ENCODE measurements at regions not wholly inside any gene's neighbourhood (a gene's known extent, or its start where the extent isn't known, plus 50 kb on each side); places are given as distances from the start of the nearest gene placed in this dataset.

DNA sequence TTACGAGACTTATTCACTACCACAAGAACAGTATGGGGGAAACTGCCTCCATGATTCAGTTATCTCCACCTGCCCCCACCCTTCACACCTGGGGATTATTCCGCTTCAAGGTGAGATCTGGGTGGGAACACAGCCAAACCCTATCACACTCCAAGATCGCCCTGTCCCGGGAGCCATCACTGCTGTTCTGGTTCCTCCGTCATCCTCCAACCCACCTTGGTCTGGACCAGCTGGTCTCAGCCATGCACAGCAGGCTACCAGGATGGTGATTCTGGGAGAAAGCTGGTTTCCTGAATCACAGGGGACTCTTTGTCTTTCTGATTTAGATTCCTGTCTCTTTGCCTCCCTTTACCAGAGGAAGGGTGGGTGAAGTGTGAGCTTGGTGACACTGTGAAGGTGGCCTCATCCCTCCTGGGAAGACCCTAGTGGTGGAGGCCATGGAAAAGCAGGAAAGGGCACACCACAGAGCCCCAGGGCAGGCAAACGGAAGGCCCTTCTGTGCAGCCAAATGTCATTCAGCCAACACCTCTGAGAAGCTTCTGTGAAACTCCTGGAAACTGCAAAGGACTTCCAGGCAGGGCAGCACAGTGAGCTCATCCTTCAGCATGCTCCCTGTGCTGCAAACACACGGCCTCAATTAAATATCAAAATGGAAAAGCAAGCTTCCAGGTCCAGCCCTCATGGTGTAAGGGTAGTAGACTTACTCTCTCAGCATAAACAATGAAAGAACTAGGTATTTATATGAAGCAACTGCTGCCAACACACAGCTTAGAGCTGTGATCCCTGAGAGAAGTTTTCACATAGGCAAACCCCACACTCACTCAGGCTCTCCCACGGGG lies 169.8 kb downstream of the ANKRD60 start:
- DNase-seq, result no peak

GRCh38 chr20:58056921-58057686 lies 171.3 kb downstream of the ANKRD60 start:
- DNase-seq, result no peak

DNA sequence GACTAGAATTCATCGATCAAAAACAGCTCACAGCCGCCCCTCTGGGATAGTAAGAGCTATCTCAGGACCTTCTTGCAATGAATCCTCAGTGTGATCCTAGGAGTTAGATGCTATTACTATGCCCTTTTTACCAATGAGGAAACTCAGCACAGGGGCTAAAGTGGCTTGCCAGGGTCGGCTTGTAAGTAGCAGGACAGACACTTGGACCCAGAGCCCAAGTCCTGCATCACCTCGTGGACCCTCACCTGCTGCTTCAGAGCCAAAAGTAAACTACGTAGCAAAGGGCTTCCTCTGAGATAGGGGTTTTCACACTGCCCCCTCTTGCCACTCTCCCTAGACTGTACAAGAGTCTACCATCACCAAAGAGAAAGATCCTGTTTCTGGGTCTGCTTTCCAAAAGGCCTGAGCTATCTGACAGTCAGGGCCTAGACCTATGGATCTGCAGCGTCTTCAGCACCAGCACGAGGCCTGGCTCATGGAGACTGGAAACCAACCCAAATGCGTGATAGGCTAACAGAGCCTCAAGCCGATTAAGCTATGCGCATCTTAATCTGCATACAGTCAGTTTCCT lies 172.3 kb downstream of the ANKRD60 start:
- no peak for DNase-seq

- DNase-seq, result no peak
These were observed 173.6 kb downstream of the ANKRD60 start for GRCh38 chr20:58054780-58055373.

DNA sequence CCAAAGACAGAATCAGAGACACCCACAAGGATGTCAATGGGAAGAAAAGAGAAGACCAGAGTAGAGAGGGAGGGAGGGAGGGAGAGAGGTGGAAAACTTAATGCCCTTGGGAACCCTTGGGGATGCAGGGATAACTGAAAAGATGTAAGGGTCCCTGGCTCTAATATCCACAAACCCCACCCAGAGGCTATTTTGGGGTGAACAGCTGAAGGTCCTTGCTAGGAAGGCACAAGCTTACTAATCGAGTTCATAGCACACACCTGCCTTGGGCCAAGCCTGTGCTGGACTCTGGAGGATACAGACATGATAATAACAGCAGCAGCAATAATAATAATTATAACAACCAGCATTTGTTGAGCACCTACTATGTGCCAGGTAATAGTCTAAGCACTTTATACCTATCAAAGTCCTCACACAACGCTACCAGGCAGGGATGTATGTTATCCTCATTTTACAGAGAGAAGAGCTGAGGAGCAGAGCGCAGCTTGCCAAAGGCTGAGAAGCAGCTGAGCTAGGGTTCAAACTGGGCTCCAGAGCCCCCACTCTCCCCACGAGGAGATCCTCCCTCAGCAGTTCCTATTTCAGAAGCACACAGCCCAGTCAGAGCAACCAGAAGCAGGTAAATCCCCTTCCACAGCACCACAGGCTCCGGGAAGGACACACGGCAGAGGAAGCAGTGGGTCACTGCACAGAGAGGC lies 174.2 kb downstream of the ANKRD60 start:
- no peak for DNase-seq

GRCh38 chr20:58053391-58054055 lies 174.9 kb downstream of the ANKRD60 start:
- DNase-seq, result no peak

GRCh38 chr20:58051367-58051766 lies 177.1 kb downstream of the ANKRD60 start:
- DNase-seq, result no peak

GRCh38 chr20:58048096-58048702 lies 180.3 kb downstream of the ANKRD60 start:
- DNase-seq, result no peak

DNA sequence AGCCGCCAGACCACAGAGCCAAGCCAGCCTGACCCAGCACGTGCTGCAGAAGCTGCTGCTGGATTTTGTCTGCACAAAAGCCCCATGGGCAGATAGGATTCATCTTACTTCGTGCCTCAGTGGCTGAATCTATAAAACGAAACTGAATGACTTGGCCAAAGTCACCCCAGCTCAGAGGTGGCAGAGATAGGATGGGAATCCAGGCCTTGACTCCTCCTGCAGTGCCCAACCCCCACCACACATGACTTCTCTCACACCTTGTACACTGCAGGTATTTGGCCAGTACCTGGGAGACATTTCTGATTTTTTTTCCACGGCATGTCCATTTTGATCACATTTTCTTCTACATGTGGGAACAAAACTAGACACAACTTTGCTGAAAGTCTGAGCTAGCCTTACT lies 182.1 kb downstream of the ANKRD60 start:
- DNase-seq, result no peak

GRCh38 chr20:58045579-58045978 lies 182.9 kb downstream of the ANKRD60 start:
- DNase-seq, result no peak

- no peak for DNase-seq
These were observed 183.4 kb downstream of the ANKRD60 start for GRCh38 chr20:58044931-58045555.

DNA sequence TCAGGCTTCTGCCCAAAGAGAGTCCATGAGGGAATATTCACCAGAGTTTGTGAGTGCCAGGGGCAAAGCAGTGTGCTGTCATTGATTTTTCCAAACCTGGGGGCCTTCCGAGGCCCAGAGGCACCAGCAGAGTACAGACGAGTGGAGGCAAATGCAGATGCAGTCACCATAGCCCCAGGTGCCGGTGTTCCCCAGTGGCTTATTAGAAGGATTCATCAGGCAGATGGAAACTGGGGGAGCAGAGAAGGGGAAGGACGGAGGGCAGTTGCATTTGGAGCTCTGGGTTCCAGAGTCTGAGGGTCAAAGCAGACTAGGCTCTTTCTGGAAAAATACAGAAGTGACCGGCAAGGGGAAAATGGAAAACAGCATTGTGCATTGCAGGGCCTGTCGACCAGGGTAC lies 184.2 kb downstream of the ANKRD60 start:
- DNase-seq, result no peak

DNA sequence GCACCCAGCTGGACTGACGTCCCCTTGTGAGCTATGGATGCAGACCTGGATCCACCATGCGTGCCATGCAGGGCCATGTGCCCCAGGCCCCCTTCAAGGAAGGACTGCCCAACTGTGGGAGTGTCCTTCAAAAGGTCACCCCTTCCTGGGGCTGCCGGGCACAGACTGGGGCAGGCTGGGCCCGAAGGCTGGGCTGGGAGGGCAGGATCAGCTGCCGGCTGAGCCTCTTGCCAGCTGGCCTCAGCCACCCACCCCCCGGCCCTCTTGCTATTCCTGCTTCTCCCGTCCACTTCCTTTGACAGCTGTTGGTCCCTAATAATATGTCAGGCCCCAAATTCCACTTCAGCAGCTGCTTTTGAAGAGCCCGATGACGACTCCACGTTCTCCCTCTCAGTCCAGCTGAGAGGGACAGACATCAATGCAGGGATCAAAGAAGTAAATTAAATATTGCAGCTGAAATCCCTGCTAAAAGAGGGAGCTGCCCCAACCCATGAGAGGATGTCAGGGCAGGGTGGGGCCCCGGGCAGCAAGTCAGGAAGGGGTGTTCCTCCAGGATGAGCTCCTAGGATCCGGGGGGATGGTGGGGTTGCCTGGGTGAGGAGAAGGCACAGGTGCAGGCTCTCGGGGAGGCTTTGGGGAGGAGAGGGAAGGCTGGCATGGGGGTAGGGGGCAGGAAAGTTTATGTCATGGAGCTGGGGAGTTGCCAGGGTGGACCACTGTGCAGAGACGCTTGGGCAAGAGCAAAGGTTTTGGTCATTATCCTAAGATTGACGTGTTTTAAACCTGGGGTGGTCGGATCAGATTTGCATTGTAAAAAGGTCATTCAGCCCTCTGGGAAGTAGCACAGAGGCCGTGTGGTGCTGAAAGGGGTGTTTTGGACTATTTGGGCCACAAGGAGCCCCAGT lies 185.0 kb downstream of the ANKRD60 start:
- no peak for DNase-seq

GRCh38 chr20:58042591-58042990 lies 185.9 kb downstream of the ANKRD60 start:
- DNase-seq, result no peak

DNA sequence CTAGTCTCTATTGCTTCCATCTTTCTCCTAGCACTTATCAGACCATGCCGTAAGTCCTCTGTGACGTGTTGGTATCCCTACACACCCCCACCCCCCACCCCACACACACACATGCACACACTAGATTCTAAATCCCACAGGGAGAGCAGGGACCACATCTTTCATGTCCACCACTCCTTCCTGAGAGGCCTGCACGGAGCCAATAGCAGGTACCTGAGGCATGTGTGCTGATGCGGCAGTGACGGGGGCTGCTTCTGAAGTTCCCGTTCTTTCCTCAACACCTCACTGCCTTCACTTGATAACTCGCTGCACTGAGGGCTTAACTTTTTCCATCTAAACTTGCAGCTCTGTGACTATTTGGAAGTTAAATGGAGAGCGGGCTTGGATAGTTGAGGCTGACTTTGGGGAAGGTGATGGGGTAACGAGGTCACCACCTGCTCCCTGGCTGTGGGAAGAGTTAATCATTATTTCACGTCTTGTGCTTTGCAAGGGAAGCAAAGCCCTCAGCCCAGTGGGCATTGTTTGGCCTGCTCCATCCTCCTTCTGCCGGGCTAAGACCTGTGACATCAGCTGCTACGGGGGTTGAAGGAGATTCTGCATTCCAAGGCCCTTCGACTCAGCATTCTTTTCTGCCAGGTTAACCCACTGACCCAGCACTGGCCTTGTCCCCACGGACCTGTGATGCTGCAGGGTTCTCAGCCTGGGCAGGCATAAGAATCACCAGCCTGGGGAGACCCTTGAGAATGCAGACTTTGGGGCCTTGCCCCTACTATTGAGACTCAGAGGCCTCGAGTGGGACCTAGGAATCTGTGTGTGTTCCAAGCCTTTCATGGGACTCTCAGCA lies 187.8 kb downstream of the ANKRD60 start:
- no peak for DNase-seq

- DNase-seq, result no peak
These were observed 189.0 kb downstream of the ANKRD60 start for GRCh38 chr20:58039274-58040092.

DNA sequence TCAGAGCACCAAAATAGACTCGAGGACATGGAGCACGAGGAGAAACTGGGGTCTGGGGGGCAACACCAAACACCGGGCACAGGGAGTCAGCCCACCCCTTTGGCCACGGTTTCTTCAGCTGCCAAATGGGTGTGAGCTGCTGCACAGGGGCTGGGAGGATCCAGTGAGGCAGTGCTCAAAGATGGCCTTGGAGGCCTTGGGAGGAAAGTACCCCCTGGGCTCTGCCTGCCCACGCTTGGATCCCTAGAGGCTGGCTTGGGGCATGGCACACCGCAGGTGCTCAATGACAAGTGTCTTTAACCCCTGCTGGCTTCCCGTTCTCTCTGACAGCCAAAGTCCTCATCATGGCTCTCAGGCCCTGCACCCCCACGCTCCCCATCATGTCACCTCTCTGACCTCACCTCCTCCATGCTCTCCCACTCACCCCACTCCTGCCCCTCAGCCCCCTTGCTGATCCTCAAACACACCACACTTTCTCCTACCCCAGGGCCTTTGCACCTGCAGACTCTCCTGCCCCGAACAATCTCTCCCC lies 190.3 kb downstream of the ANKRD60 start:
- no peak for DNase-seq

DNA sequence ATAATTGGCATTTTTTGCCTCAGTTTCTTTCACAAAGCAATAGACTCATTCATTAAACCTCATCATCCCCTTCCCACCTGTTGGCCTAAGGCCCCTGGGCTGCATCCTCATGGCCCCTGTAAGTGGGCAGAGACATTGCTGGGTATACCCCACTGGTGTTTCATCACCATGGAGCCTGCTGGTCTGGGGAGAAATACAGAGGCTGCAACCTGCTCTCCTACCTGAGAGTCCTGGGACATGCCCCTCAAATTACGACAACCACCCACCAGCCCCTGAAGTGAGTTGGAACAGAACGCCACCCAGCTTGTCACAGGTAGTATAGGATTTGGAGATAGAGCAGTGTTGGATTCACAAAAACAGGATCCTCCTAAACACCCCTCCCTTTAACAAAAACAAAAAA lies 190.8 kb downstream of the ANKRD60 start:
- DNase-seq, result no peak

All from NCI-H2029 treated with DMSO at 0.1 percent for 48 hours (cell line).